HUES6 (cell line): ENCODE measurements at regions not wholly inside any gene's neighbourhood (a gene's known extent, or its start where the extent isn't known, plus 50 kb on each side); places are given as distances from the start of the nearest gene placed in this dataset.
"Not testable (repeated sequence)": the region's sequence is repeated elsewhere in the genome, so short reads cannot be mapped to it uniquely, and the experiment has no call there.

Experiments used
- H3K27ac ChIP-seq: 2 replicates; pipeline ENCODE4 v1.7.0; 2013; ENCODE audit warnings: low read depth, mild to moderate bottlenecking, low read length, inconsistent platforms
- H3K27me3 ChIP-seq: 2 replicates; pipeline ENCODE4 v1.6.1; 2013; ENCODE audit warnings: low read length; ENCODE audit not compliant: control insufficient read depth, insufficient read depth
- H3K36me3 ChIP-seq: 2 replicates; pipeline ENCODE4 v1.6.1; 2013; ENCODE audit warnings: low read length; ENCODE audit not compliant: control insufficient read depth, insufficient read depth
- H3K4me1 ChIP-seq: 2 replicates; pipeline ENCODE4 v1.6.1; 2013; ENCODE audit warnings: low read length; ENCODE audit not compliant: control insufficient read depth, insufficient read depth
- H3K4me3 ChIP-seq: 2 replicates; pipeline ENCODE4 v1.5.1; 2013; ENCODE audit warnings: low read depth, low read length
- H3K9ac ChIP-seq: one replicate; pipeline ENCODE4 v1.6.1; 2013; ENCODE audit warnings: mild to moderate bottlenecking, low read length
- H3K9me3 ChIP-seq: 2 replicates; pipeline ENCODE4 v1.6.1; 2013; ENCODE audit warnings: low read depth, low read length; ENCODE audit not compliant: control insufficient read depth, insufficient read depth

- Histone ChIP-seq H3K9ac (no peak overlapping the region), H3K27ac (no peak overlapping the region), H3K4me3 (no peak overlapping the region), H3K9me3 (no peaks in the 10 kb centered on the region), H3K4me1 (no peaks in the 10 kb centered on the region), H3K27me3 (no peaks in the 10 kb centered on the region), H3K36me3 (no peaks in the 10 kb centered on the region)
Measured at GRCh38 chr1:121544500-121544899, 359.7 kb downstream of the SRGAP2C start.

GRCh38 chr1:121545899-121546298 lies 361.1 kb downstream of the SRGAP2C start:
- not testable (repeated sequence) for H3K27me3 ChIP-seq, H3K4me1 ChIP-seq, H3K27ac ChIP-seq, H3K36me3 ChIP-seq, H3K9ac ChIP-seq, H3K9me3 ChIP-seq, H3K4me3 ChIP-seq

GRCh38 chr1:121546830-121547591 lies 362.2 kb downstream of the SRGAP2C start:
- no peak overlapping the region for H3K4me3 ChIP-seq
- H3K4me1 ChIP-seq: no peaks in the 10 kb centered on the region
- H3K9me3 ChIP-seq: no peaks in the 10 kb centered on the region
- no peaks in the 10 kb centered on the region for H3K36me3 ChIP-seq
- H3K9ac ChIP-seq: no peak overlapping the region
- no peaks in the 10 kb centered on the region for H3K27me3 ChIP-seq
- no peak overlapping the region for H3K27ac ChIP-seq

- H3K4me3 ChIP-seq, H3K9me3 ChIP-seq, H3K27me3 ChIP-seq, H3K9ac ChIP-seq, H3K4me1 ChIP-seq, H3K36me3 ChIP-seq, H3K27ac ChIP-seq: not testable (repeated sequence)
Measured at GRCh38 chr1:121547726-121548125, 363.0 kb downstream of the SRGAP2C start.

GRCh38 chr1:121550817-121551216 lies 366.0 kb downstream of the SRGAP2C start:
- not testable (repeated sequence) for H3K4me3 ChIP-seq, H3K27ac ChIP-seq, H3K4me1 ChIP-seq, H3K36me3 ChIP-seq, H3K27me3 ChIP-seq, H3K9ac ChIP-seq, H3K9me3 ChIP-seq

- H3K9ac ChIP-seq, H3K4me3 ChIP-seq, H3K9me3 ChIP-seq, H3K36me3 ChIP-seq, H3K27me3 ChIP-seq, H3K27ac ChIP-seq: not testable (repeated sequence)
- peaks cover 12% of the 10 kb centered on the region; the same call in 1 of the 2 replicates for H3K4me1 ChIP-seq
Measured at GRCh38 chr1:121551491-121551890, 366.7 kb downstream of the SRGAP2C start.

- H3K36me3 ChIP-seq, H3K4me3 ChIP-seq, H3K27ac ChIP-seq, H3K9me3 ChIP-seq, H3K9ac ChIP-seq, H3K27me3 ChIP-seq: not testable (repeated sequence)
- peaks cover 27% of the 10 kb centered on the region for H3K4me1 ChIP-seq
Measured at GRCh38 chr1:121556560-121556959, 371.8 kb downstream of the SRGAP2C start.

GRCh38 chr1:121558034-121558433 lies 373.3 kb downstream of the SRGAP2C start:
- H3K27ac ChIP-seq: peak overlapping the region; percentile 81
- not testable (repeated sequence) for H3K4me3 ChIP-seq, H3K9me3 ChIP-seq, H3K9ac ChIP-seq, H3K36me3 ChIP-seq, H3K27me3 ChIP-seq
- H3K4me1 ChIP-seq: peaks cover 27% of the 10 kb centered on the region

- Histone ChIP-seq H3K9me3 (no peaks in the 10 kb centered on the region), H3K27ac (peak overlapping the region; percentile 81), H3K36me3 (no peaks in the 10 kb centered on the region), H3K4me1 (peaks cover 27% of the 10 kb centered on the region), H3K4me3 (no peak overlapping the region), H3K27me3 (no peaks in the 10 kb centered on the region), H3K9ac (no peak overlapping the region)
Measured at GRCh38 chr1:121558514-121558913, 373.7 kb downstream of the SRGAP2C start.

- Histone ChIP-seq H3K27ac (no peak overlapping the region), H3K27me3 (no peaks in the 10 kb centered on the region), H3K9ac (no peak overlapping the region), H3K4me1 (no peaks in the 10 kb centered on the region), H3K36me3 (no peaks in the 10 kb centered on the region), H3K9me3 (no peaks in the 10 kb centered on the region), H3K4me3 (no peak overlapping the region)
Measured at GRCh38 chr1:121566346-121566745, 381.6 kb downstream of the SRGAP2C start.

GRCh38 chr1:121569428-121569827 lies 384.7 kb downstream of the SRGAP2C start:
- Histone ChIP-seq H3K9me3 (peaks cover 6% of the 10 kb centered on the region), H3K9ac (no peak overlapping the region), H3K4me3 (no peak overlapping the region), H3K4me1 (no peaks in the 10 kb centered on the region), H3K27ac (no peak overlapping the region), H3K27me3 (no peaks in the 10 kb centered on the region), H3K36me3 (peaks cover 6% of the 10 kb centered on the region)
